ENCODE measurements at regions not wholly inside any gene's neighbourhood (a gene's known extent, or its start where the extent isn't known, plus 50 kb on each side); places are given as distances from the start of the nearest gene placed in this dataset.
"Not testable (repeated sequence)": the region's sequence is repeated elsewhere in the genome, so short reads cannot be mapped to it uniquely, and the experiment has no call there.

GRCh38 chr6:48961781-48962415 is 501.2 kb downstream of the MMUT start:
- DNase-seq (ENCODE audit: low spot score) (no peak), ATAC-seq (no peak)

GRCh38 chr6:48959251-48960060 is 503.6 kb downstream of the MMUT start:
- ATAC-seq (no peak), DNase-seq (ENCODE audit: low spot score) (no peak)
- intact Hi-C loops (cut with DNase I): loop anchor here (10.0 kb wide), 1 partner anchor 1265 kb away; the partner anchor contains the start of gene ADGRF4

More at GRCh38 chr6:48961781-48962415, 501.2 kb downstream of the MMUT start:
- intact Hi-C loops (cut with DNase I): no loop called here

DNA sequence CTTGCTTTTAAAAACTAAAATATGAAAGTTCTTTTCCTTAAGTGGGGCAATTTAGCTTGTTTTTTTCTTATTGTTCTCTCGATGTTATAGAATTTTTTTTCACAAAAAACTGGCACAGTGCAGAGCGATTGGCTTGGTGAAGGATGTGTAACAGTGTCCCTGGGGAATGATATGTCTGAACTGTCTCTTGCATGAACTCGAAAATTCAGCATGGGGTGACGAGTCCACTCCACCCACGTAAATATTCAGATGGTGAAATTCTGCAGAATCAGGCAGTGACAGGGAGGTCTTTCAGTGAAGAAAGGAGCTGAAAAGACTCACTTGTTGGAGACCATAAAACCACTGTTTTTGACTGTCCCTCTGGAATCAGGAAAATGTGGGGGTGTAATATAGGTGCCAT is 505.3 kb downstream of the MMUT start:
- intact Hi-C loops (cut with DNase I): loop anchor here (10.0 kb wide), 1 partner anchor 1263 kb away; the partner anchor contains the start of gene ADGRF4
- no peak for DNase-seq (ENCODE audit: low spot score)
- no peak for ATAC-seq

GRCh38 chr6:48951917-48952316 is 511.1 kb downstream of the MMUT start:
- DNase-seq (ENCODE audit: low spot score) (no peak), ATAC-seq (no peak)
- intact Hi-C loops (cut with DNase I): loop anchor here (10.0 kb wide), 1 partner anchor 1257 kb away; the partner anchor contains the start of gene ADGRF4

- DNase-seq (ENCODE audit: low spot score); intact Hi-C loops (cut with DNase I); ATAC-seq: not testable (repeated sequence)
Measured at GRCh38 chr6:48944276-48944675, 518.8 kb downstream of the MMUT start.

- no peak for DNase-seq (ENCODE audit: low spot score)
- no peak for ATAC-seq
- intact Hi-C loops (cut with DNase I): no loop called here
Measured at GRCh38 chr6:48933136-48933535, 529.9 kb downstream of the MMUT start.

DNA sequence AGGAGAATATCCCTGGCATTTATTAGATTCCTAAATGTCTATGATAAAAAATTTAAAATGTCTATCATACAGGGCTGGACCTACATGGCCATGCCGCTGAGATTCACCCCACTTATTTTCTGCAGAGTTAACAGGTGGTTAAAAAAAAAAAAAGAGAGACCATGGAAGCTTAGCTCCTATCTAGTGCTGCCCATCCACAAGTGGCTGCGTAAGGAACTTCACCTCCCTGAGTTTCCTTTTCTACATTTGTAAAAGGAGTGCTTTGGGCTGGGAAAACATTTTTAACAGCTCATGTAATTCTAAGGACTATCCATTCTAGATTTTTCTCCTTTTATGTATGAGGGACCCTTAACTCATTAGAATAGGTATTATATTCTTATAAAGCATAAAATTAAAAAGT is 534.1 kb downstream of the MMUT start:
- no peak for DNase-seq (ENCODE audit: low spot score)
- ATAC-seq: no peak
- intact Hi-C loops (cut with DNase I): no loop called here

- DNase-seq (ENCODE audit: low spot score) (no peak), ATAC-seq (no peak)
- intact Hi-C loops (cut with DNase I): no loop called here
Measured at GRCh38 chr6:48922837-48923236, 540.2 kb downstream of the MMUT start.

- ATAC-seq (no peak), DNase-seq (ENCODE audit: low spot score) (no peak)
Measured at GRCh38 chr6:48919555-48919954, 543.5 kb downstream of the MMUT start.

DNA sequence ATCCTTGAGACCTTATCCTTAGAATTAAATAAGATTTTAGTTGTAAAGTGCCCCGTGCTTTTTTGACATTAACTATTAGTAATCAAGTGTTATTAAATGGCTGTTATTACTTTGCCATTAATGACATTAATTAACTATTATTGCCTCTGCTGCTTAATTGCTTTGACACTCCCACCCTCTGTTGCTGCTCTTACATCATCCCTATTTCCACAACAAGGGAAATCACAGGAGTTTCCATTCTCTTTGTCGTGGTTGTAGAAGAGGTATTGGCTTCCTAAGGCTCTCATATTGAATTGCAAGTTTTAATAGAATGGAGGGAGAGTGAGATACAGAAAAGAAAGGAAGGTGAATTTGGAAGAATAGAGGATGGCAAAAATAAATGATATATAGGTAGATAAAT is 545.8 kb downstream of the MMUT start:
- DNase-seq (ENCODE audit: low spot score): no peak
- no peak for ATAC-seq
- intact Hi-C loops (cut with DNase I): no loop called here

More at GRCh38 chr6:48919555-48919954, 543.5 kb downstream of the MMUT start:
- intact Hi-C loops (cut with DNase I): no loop called here

DNA sequence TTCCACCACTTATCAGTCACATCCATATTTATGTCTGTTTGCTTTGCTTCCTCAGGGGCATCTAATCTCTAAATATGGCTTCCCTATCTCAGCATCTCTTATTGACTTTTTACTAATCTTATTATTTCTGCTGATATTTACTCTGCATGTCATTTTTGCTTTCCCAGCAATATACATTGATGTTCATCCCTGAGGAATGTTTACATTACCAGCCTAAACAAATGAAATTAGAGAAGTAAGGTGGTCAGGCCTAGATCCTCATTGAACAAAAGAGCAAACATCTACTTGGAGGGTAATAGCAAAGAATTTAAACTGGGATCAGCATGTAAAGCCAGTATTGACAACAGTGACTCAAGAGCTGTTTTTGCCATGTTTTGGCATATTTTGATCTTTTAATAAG is 546.4 kb downstream of the MMUT start:
- no peak for ATAC-seq
- intact Hi-C loops (cut with DNase I): no loop called here
- no peak for DNase-seq (ENCODE audit: low spot score)

DNA sequence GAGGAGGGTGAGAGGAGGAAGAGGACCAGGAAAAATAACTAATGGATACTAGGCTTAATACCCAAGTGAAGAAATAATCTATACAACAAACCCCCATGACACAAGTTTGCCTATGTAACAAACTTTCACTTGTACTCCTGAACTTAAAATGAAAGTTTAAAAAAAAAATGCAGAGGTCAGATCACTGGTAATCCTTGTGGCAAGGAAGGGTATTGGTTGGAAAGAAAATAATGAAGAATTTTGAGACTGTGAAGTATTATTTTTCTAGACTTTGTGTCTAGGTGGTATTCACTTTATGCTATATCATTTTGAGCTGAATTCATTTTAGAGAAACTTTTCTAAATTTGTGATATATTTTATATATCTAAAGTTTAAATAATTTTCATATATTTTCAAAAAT is 547.5 kb downstream of the MMUT start:
- ATAC-seq (no peak), DNase-seq (ENCODE audit: low spot score) (no peak)
- intact Hi-C loops (cut with DNase I): no loop called here

- no peak for ATAC-seq
- intact Hi-C loops (cut with DNase I): no loop called here
- DNase-seq (ENCODE audit: low spot score): no peak
Measured at GRCh38 chr6:48912503-48912902, 550.5 kb downstream of the MMUT start.

- DNase-seq (ENCODE audit: low spot score): no peak
- intact Hi-C loops (cut with DNase I): no loop called here
- ATAC-seq: no peak
Measured at GRCh38 chr6:48904809-48905208, 558.2 kb downstream of the MMUT start.

GRCh38 chr6:48894469-48894868 is 568.6 kb downstream of the MMUT start:
- no peak for DNase-seq (ENCODE audit: low spot score)
- ATAC-seq: no peak
- intact Hi-C loops (cut with DNase I): no loop called here

DNA sequence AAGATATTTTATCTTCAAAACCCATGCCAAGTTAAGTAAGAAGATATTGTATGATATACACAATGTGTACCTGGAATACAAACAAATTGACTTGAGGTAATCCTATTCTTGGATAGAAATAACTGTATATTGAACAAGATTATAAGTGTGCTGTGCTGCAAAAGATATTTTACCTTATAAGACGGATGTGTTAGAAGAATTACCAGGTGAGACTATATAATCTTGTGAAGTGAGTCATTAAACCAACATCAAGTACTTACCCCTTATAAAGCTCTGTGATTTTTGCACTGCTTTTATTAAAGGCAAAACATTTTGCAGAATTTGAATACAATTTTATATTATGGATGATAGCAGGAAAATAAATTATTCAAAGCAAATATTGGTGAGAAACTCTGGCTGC is 570.0 kb downstream of the MMUT start:
- DNase-seq (ENCODE audit: low spot score): no peak
- no peak for ATAC-seq
- intact Hi-C loops (cut with DNase I): no loop called here

- no peak for ATAC-seq
- intact Hi-C loops (cut with DNase I): no loop called here
Measured at GRCh38 chr6:48891308-48891707, 571.7 kb downstream of the MMUT start.

DNA sequence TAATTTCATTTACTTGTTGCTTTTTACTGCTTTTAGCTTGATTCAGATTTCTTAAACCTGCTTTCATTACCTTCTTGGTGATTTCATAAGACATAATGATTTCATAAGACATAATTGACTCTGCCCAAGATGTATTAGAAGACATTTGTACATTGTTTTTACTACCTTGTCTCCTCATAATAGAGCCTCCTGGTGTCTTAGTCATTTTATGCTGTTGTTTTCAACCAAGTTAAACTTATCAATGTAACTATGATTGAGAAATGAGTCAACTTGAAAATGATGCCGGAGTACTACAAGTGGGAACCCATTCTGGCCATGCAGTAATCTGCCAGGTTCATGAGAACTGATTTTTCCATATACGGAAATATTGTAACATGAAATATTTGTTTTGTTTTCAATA is 573.6 kb downstream of the MMUT start:
- intact Hi-C loops (cut with DNase I): no loop called here

More at GRCh38 chr6:48891308-48891707, 571.7 kb downstream of the MMUT start:
- DNase-seq (ENCODE audit: low spot score): no peak

DNA sequence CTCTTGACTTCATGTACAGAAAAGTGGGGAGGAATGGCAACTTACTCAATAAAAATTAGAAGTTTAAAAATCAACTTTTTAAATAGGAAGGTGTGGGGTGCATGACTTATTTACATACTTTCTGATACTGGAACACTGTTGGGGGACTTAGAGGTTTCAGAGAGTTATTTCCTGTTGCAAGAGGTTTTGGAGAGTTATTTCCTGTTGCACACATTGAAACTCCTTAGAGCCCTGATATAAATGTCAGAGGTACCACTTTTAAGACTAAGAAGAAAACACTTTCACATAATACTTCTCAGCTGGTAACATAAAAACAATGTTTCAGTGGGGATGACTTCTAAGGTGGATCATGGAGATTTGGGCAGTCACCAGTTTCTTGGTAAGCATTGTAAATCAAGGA is 579.9 kb downstream of the MMUT start:
- ATAC-seq (no peak), DNase-seq (ENCODE audit: low spot score) (no peak)
- intact Hi-C loops (cut with DNase I): no loop called here

More for the DNA sequence above, 573.6 kb downstream of the MMUT start:
- ATAC-seq: no peak
- DNase-seq (ENCODE audit: low spot score): no peak

DNA sequence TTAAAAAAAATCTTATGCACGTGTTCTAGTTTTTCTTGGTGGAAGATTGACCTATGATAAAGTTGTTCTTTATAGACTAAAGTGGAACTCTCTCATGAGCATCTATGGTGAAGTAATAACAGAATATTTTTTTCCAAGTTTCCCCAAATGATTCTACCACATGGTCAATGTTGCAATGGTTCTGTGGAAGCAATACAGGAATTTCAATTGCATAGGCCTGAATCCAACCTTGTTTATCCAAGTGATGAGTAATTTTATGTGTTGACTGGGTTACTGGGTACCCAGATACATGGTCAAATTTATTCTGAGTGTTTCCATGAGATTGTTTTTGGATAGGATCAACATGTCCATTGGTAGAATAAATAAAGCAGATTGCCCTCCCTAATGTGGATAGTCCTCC is 581.5 kb downstream of the MMUT start:
- ATAC-seq: no peak
- intact Hi-C loops (cut with DNase I): no loop called here
- DNase-seq (ENCODE audit: low spot score): no peak
